ENCODE measurements at regions not wholly inside any gene's neighbourhood (a gene's known extent, or its start where the extent isn't known, plus 50 kb on each side); places are given as distances from the start of the nearest gene placed in this dataset.

DNA sequence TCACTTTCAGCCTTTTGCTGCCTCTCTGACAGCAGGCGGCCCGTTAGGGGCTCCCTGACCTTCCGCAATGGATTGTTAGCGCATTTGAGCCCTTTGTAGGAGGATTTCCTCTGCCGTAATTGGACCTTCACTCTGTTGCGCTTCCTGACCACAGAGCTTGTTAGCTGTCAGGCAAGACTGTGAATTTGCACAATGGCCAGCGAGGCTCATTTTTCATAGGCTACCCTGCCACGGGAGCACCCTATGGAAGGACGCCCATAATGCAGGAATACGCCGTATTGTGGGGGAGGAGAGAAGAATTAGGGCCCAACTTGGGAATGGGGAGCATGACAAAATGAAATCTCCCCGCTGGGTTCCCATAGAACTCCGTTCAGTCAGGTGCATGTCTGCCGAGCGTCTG is 205.2 kb upstream of the NLRP1 start:
- TF ChIP-seq, protein P1, sequence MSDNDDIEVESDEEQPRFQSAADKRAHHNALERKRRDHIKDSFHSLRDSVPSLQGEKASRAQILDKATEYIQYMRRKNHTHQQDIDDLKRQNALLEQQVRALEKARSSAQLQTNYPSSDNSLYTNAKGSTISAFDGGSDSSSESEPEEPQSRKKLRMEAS (IDR thresholded peaks at IDR 0.05), result no peak

DNA sequence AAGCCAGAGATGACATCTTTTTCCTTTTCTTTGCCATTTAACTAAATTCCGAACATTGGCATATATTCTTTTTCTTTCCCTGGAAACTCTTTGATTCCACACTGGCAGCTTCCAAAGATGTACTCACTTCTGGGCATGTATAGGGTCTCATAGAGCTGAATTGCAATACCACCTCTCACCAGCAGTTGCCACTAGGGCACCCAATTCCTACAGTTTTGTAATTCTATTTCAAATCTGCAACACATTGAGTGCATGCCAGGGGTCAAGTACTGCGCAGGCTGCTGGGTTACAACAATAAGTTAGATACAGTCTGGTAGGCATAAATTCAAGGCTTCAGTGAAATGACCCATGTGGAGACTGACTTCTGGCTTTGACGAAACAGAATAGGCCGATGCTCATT is 208.8 kb upstream of the NLRP1 start:
- no peak for TF ChIP-seq TEAD4 (IDR thresholded peaks at IDR 0.05)
- TF ChIP-seq TAF1 (IDR thresholded peaks at IDR 0.05; ENCODE audit: low read depth), result no peak

DNA sequence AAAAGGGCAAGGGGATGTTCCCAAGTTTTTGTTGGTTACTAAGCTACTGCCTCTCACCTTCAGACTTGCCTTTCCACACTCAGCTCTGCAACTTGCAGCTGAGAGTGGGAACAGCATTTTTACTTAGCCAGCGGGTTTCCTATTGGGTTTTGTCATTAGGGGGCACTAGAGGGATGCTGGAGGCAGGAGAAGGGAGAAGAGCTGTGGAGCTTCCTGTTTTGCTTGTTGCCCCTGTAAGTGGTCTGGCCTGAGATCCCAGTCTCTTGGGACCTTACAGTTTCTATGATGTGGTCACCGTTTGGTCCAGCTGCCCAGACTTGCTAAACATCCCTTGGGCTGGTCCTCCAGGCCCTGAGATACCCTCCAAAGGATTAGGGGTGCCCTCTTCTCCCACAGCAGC is 209.6 kb upstream of the NLRP1 start:
- TF ChIP-seq TCF12 (IDR thresholded peaks at IDR 0.05; ENCODE audit: low read depth), result no peak
- TF ChIP-seq EGR1 (IDR thresholded peaks at IDR 0.05), result no peak
- TF ChIP-seq FOXM1 (IDR thresholded peaks at IDR 0.05; ENCODE audit: borderline replicate concordance, low read depth), result no peak
- TF ChIP-seq CEBPB (IDR thresholded peaks at IDR 0.05), result no peak
- TF ChIP-seq YY1 (IDR thresholded peaks at IDR 0.05; ENCODE audit: low read depth), result no peak
- no peak for TF ChIP-seq TEAD4 (IDR thresholded peaks at IDR 0.05)
- TF ChIP-seq, protein P1 (IDR thresholded peaks at IDR 0.05), result no peak
- no peak for TF ChIP-seq TAF1 (IDR thresholded peaks at IDR 0.05; ENCODE audit: low read depth)
- TF ChIP-seq RAD21 (IDR thresholded peaks at IDR 0.05; ENCODE audit: low read depth), result no peak
- TF ChIP-seq, protein P2, sequence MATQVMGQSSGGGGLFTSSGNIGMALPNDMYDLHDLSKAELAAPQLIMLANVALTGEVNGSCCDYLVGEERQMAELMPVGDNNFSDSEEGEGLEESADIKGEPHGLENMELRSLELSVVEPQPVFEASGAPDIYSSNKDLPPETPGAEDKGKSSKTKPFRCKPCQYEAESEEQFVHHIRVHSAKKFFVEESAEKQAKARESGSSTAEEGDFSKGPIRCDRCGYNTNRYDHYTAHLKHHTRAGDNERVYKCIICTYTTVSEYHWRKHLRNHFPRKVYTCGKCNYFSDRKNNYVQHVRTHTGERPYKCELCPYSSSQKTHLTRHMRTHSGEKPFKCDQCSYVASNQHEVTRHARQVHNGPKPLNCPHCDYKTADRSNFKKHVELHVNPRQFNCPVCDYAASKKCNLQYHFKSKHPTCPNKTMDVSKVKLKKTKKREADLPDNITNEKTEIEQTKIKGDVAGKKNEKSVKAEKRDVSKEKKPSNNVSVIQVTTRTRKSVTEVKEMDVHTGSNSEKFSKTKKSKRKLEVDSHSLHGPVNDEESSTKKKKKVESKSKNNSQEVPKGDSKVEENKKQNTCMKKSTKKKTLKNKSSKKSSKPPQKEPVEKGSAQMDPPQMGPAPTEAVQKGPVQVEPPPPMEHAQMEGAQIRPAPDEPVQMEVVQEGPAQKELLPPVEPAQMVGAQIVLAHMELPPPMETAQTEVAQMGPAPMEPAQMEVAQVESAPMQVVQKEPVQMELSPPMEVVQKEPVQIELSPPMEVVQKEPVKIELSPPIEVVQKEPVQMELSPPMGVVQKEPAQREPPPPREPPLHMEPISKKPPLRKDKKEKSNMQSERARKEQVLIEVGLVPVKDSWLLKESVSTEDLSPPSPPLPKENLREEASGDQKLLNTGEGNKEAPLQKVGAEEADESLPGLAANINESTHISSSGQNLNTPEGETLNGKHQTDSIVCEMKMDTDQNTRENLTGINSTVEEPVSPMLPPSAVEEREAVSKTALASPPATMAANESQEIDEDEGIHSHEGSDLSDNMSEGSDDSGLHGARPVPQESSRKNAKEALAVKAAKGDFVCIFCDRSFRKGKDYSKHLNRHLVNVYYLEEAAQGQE (IDR thresholded peaks at IDR 0.05; ENCODE audit: low read depth), result no peak
- TF ChIP-seq, protein P3, sequence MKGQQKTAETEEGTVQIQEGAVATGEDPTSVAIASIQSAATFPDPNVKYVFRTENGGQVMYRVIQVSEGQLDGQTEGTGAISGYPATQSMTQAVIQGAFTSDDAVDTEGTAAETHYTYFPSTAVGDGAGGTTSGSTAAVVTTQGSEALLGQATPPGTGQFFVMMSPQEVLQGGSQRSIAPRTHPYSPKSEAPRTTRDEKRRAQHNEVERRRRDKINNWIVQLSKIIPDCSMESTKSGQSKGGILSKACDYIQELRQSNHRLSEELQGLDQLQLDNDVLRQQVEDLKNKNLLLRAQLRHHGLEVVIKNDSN (IDR thresholded peaks at IDR 0.05), result no peak
- no peak for TF ChIP-seq EP300 (IDR thresholded peaks at IDR 0.05; ENCODE audit: borderline replicate concordance)

DNA sequence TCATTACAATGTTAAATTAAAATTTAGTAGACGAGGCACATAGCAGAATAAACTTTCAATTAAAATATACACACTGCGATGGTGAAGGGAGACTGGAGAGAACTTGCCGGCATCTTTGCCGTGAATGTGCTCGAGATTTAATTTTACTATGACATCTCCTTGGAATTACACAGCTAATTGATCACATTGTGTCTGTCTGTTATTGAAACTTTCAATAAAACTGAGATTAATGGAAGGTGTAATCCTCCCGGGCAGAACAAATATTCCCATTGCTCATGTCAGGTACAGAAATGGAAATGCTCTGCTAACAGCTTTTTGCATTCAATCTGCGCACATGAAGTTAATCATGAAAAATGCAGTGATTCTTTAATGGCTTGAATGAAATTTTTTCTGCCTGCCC is 210.1 kb upstream of the NLRP1 start:
- no peak for TF ChIP-seq EP300 (IDR thresholded peaks at IDR 0.05; ENCODE audit: borderline replicate concordance)
- TF ChIP-seq EGR1 (IDR thresholded peaks at IDR 0.05), result no peak
- TF ChIP-seq, protein P1 (IDR thresholded peaks at IDR 0.05), result no peak
- TF ChIP-seq TAF1 (IDR thresholded peaks at IDR 0.05; ENCODE audit: low read depth), result no peak
- TF ChIP-seq NFIC (IDR thresholded peaks at IDR 0.05), result no peak
- TF ChIP-seq FOXM1 (IDR thresholded peaks at IDR 0.05; ENCODE audit: borderline replicate concordance, low read depth), result no peak
- TF ChIP-seq, protein P2 (IDR thresholded peaks at IDR 0.05; ENCODE audit: low read depth), result no peak
- TF ChIP-seq TEAD4 (IDR thresholded peaks at IDR 0.05), result no peak
- TF ChIP-seq RAD21 (IDR thresholded peaks at IDR 0.05; ENCODE audit: low read depth), result no peak
- TF ChIP-seq ZBTB7A (IDR thresholded peaks at IDR 0.05; ENCODE audit: low read depth), result no peak
- no peak for TF ChIP-seq TCF12 (IDR thresholded peaks at IDR 0.05; ENCODE audit: low read depth)

DNA sequence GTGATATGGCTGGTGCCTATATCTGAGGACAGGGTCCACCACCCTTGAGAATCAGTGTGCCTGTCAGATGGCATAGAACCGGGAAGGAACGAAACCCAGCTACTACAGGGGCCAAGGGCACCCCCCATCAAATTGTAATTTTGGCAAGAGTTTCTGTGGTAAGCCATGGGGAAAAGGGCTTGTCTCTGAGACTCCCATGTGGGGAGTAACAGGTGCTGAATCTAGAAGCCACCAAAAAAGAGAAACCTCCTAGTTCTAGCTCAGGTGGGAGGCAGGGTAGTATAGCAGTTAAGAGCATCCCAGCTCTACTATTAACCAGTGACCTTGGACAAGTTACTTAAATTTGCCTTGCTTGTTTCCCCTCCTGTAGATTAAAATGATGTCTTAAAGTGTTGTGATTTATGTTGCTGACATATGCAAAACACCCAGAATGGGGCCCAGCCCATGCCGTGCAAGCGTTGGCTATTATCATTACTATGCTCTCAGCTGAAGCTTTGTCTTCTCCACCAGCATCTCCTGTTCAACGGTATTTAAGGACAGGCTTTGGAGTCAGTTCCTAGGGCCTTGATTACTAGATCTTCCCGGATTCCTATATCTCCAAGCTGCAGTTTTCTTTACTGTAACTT is 210.7 kb upstream of the NLRP1 start:
- TF ChIP-seq CEBPB (IDR thresholded peaks at IDR 0.05), result no peak
- TF ChIP-seq, protein P3 (IDR thresholded peaks at IDR 0.05), result no peak
- no peak for TF ChIP-seq EP300 (IDR thresholded peaks at IDR 0.05; ENCODE audit: borderline replicate concordance)
- no peak for TF ChIP-seq TCF12 (IDR thresholded peaks at IDR 0.05; ENCODE audit: low read depth)
- no peak for TF ChIP-seq TAF1 (IDR thresholded peaks at IDR 0.05; ENCODE audit: low read depth)
- no peak for TF ChIP-seq ZBTB7A (IDR thresholded peaks at IDR 0.05; ENCODE audit: low read depth)

DNA sequence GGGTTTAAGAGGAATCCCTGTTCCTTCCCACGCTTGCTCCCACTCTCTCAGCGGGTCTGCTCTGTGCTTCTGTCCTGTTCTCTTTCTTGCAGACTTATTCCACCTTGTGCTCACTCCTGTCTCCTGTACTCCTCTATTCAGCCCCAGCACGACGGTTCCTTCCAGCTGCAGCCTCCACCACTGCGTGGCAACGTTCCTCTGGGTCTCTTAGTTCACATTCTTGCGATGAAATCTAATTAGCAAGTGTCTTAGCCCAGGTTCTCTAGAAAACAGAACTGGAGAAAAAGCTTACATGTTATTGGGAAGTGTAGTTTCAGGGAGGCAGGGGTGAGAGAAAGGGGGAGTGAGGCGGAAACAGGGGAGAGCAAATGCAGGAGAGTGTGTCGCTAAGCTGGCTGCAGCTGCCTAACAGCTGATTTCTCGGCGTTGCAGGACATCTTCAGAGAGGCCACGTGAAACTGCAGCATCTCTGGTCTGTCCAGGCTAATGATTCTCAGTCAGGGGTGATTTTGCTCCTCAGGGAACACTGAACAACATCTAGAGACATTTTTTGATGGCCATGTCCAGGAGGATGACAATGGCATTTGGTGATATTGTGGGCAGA is 213.2 kb upstream of the NLRP1 start:
- TF ChIP-seq TCF12 (IDR thresholded peaks at IDR 0.05; ENCODE audit: low read depth), result no peak
- TF ChIP-seq, protein P3 (IDR thresholded peaks at IDR 0.05), result no peak
- no peak for TF ChIP-seq EGR1 (IDR thresholded peaks at IDR 0.05)
- no peak for TF ChIP-seq FOXM1 (IDR thresholded peaks at IDR 0.05; ENCODE audit: borderline replicate concordance, low read depth)
- TF ChIP-seq NFIC (IDR thresholded peaks at IDR 0.05), result no peak
- TF ChIP-seq CEBPB (IDR thresholded peaks at IDR 0.05), result no peak
- no peak for TF ChIP-seq CREB1 (IDR thresholded peaks at IDR 0.05; ENCODE audit: low read depth)
- TF ChIP-seq TAF1 (IDR thresholded peaks at IDR 0.05; ENCODE audit: low read depth), result no peak
- TF ChIP-seq, protein P1 (IDR thresholded peaks at IDR 0.05), result no peak
- TF ChIP-seq YY1 (IDR thresholded peaks at IDR 0.05; ENCODE audit: low read depth), result no peak
- TF ChIP-seq ZBTB7A (IDR thresholded peaks at IDR 0.05; ENCODE audit: low read depth), result no peak
- TF ChIP-seq, protein P2 (IDR thresholded peaks at IDR 0.05; ENCODE audit: low read depth), result no peak
- TF ChIP-seq RAD21 (IDR thresholded peaks at IDR 0.05; ENCODE audit: low read depth), result no peak
- no peak for TF ChIP-seq TEAD4 (IDR thresholded peaks at IDR 0.05)
- no peak for TF ChIP-seq EP300 (IDR thresholded peaks at IDR 0.05; ENCODE audit: borderline replicate concordance)

Measured in Ishikawa (cell line).